ENCODE measurements at regions not wholly inside any gene's neighbourhood (a gene's known extent, or its start where the extent isn't known, plus 50 kb on each side); places are given as distances from the start of the nearest gene placed in this dataset.

GRCh38 chr6:18861204-18861603 is 474.1 kb downstream of the RNF144B start:
- TF ChIP-seq, protein P1, sequence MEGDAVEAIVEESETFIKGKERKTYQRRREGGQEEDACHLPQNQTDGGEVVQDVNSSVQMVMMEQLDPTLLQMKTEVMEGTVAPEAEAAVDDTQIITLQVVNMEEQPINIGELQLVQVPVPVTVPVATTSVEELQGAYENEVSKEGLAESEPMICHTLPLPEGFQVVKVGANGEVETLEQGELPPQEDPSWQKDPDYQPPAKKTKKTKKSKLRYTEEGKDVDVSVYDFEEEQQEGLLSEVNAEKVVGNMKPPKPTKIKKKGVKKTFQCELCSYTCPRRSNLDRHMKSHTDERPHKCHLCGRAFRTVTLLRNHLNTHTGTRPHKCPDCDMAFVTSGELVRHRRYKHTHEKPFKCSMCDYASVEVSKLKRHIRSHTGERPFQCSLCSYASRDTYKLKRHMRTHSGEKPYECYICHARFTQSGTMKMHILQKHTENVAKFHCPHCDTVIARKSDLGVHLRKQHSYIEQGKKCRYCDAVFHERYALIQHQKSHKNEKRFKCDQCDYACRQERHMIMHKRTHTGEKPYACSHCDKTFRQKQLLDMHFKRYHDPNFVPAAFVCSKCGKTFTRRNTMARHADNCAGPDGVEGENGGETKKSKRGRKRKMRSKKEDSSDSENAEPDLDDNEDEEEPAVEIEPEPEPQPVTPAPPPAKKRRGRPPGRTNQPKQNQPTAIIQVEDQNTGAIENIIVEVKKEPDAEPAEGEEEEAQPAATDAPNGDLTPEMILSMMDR (IDR thresholded peaks at IDR 0.05; ENCODE audit: low read depth, low read length): no peak
- DNase-seq (ENCODE audit: low read depth in 2 of 2): no peak

GRCh38 chr6:18883268-18883667 is 496.1 kb downstream of the RNF144B start:
- no peak for DNase-seq (ENCODE audit: low read depth in 2 of 2)
- TF ChIP-seq, protein P1 (IDR thresholded peaks at IDR 0.05; ENCODE audit: low read depth, low read length): no peak
- no peak overlapping the region for H3K4me3 ChIP-seq (replicated peaks in 1 of 2; ENCODE audit: low read depth in 2 of 2, low read length in 2 of 2)

More at GRCh38 chr6:18861204-18861603, 474.1 kb downstream of the RNF144B start:
- no peak overlapping the region for H3K4me3 ChIP-seq (replicated peaks in 1 of 2; ENCODE audit: low read depth in 2 of 2, low read length in 2 of 2)

- TF ChIP-seq, protein P1 (IDR thresholded peaks at IDR 0.05; ENCODE audit: low read depth, low read length): no peak
- DNase-seq (ENCODE audit: low read depth in 2 of 2): no peak
- H3K4me3 ChIP-seq (replicated peaks in 1 of 2; ENCODE audit: low read depth in 2 of 2, low read length in 2 of 2): no peak overlapping the region
Observed at GRCh38 chr6:18883851-18884250, 496.7 kb downstream of the RNF144B start.

DNA sequence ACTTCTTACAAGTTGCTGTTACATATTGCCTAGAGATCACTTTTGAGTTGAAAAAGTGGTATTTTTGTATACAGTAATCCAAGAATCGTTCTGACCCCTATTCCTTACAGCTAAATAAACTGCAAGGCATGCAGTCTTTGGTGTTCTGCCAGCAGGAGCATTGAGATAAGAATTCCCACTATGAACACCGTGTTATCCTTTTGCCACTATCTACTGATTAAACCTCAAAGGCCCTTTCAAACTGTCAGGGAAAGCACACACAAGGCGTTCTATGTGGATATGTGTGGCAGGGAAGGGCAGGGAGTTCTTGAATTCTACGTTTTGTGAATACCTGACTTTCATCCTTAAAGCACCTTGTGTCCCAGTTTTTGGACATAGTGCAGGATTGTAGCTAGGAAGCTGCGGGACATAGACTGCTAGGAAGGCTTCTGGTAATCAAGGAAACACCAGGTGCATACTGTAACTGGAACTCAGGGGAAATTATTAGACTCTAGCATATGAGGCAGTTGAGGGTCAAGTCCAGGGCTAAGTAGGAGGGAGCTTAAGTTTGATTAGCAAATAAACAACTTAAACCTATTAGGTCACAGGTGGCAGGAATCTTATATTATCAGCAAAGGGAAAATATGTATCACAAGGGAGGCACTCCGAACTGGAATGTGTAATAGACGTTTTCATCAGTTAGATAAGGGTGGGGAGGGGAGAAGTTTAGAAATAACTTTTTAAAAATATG is 506.6 kb downstream of the RNF144B start:
- DNase-seq (ENCODE audit: low read depth in 2 of 2): no peak
- TF ChIP-seq, protein P1 (IDR thresholded peaks at IDR 0.05; ENCODE audit: low read depth, low read length): no peak
- H3K4me3 ChIP-seq (replicated peaks in 1 of 2; ENCODE audit: low read depth in 2 of 2, low read length in 2 of 2): no peak overlapping the region

- H3K4me3 ChIP-seq (replicated peaks in 1 of 2; ENCODE audit: low read depth in 2 of 2, low read length in 2 of 2): no peak overlapping the region
- no peak for DNase-seq (ENCODE audit: low read depth in 2 of 2)
- TF ChIP-seq, protein P1 (IDR thresholded peaks at IDR 0.05; ENCODE audit: low read depth, low read length): no peak
Observed at GRCh38 chr6:18897350-18897749, 510.2 kb downstream of the RNF144B start.

DNA sequence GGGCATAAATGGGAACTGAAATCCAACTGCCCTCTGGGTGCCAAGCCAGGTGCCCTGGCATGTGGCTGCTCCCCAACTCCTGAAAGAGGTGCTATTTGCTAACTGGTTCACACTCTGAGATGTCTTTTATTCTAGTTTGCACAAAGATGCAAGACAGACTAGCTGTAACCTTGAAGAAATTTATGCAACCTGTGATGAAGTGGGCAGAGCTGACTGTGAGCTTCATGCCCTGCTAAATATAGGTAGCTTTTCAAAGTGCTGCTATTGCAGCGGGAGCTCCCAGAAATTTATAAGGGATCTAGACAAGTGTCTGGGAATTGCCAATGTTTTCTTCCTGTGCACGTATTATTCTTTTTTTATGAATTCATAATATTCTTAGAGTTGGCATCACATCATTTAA is 517.5 kb downstream of the RNF144B start:
- no peak for DNase-seq (ENCODE audit: low read depth in 2 of 2)
- TF ChIP-seq, protein P1 (IDR thresholded peaks at IDR 0.05; ENCODE audit: low read depth, low read length): no peak

GRCh38 chr6:18920701-18921100 is 533.6 kb downstream of the RNF144B start:
- no peak for DNase-seq (ENCODE audit: low read depth in 2 of 2)
- no peak overlapping the region for H3K4me3 ChIP-seq (replicated peaks in 1 of 2; ENCODE audit: low read depth in 2 of 2, low read length in 2 of 2)
- TF ChIP-seq, protein P1 (IDR thresholded peaks at IDR 0.05; ENCODE audit: low read depth, low read length): no peak

More for the DNA sequence above, 517.5 kb downstream of the RNF144B start:
- H3K4me3 ChIP-seq (replicated peaks in 1 of 2; ENCODE audit: low read depth in 2 of 2, low read length in 2 of 2): no peak overlapping the region

Measured in cardiac fibroblast (primary cell).